OCI-LY3 (cell line): ENCODE measurements at regions not wholly inside any gene's neighbourhood (a gene's known extent, or its start where the extent isn't known, plus 50 kb on each side); places are given as distances from the start of the nearest gene placed in this dataset.

Source experiments
- H2AFZ ChIP-seq: fragments of 200-600, 300-600 bp; shearing (Covaris generic); 2 replicates; pipeline ENCODE4 v1.6.0; 2014; ENCODE audit warnings: antibody characterized with exemption, low read depth, low read length
- H3K27ac ChIP-seq: fragments of 200-600, 300-600 bp; sonication (generic); 2 replicates; pipeline ENCODE4 v1.5.1; 2014; ENCODE audit warnings: mild to moderate bottlenecking, low read length, moderate library complexity, mixed read lengths
- H3K27me3 ChIP-seq: fragments of 200-600, 300-600 bp; sonication (generic); 2 replicates; pipeline ENCODE4 v1.6.1; 2014; ENCODE audit warnings: low read depth, low read length, mixed read lengths
- H3K36me3 ChIP-seq: fragments of 200-600, 300-600 bp; sonication (generic); replicated peaks from 2 replicates; pipeline ENCODE3; 2014; ENCODE audit warnings: low read depth, low read length, mixed read lengths
- H3K4me1 ChIP-seq: fragments of 300-600, 200-600 bp; sonication (generic); 2 replicates; pipeline ENCODE4 v1.6.1; 2014; ENCODE audit warnings: low read length, mixed read lengths
- H3K4me2 ChIP-seq: fragments of 200-600, 300-600 bp; sonication (generic); 2 replicates; pipeline ENCODE4 v1.6.1; 2014; ENCODE audit warnings: low read length, mixed read lengths
- H3K4me3 ChIP-seq: fragments of 300-600, 200-600 bp; sonication (generic); 2 replicates; pipeline ENCODE4 v1.5.1; 2014; ENCODE audit warnings: antibody characterized with exemption, mild to moderate bottlenecking, low read length, moderate library complexity
- H3K79me2 ChIP-seq: fragments of 300-600, 200-600 bp; shearing (Covaris generic); 2 replicates; pipeline ENCODE4 v1.6.1; 2014; ENCODE audit warnings: mild to moderate bottlenecking, low read length, mixed read lengths
- H3K9ac ChIP-seq: fragments of 300-600, 200-600 bp; shearing (Covaris generic); 2 replicates; pipeline ENCODE4 v1.6.0; 2014; ENCODE audit warnings: mild to moderate bottlenecking, low read length, moderate library complexity
- H3K9me3 ChIP-seq: fragments of 200-600, 300-600 bp; shearing (Covaris generic); 2 replicates; pipeline ENCODE4 v1.6.1; 2014; ENCODE audit warnings: low read length, mixed read lengths; ENCODE audit not compliant: insufficient read depth
- H4K20me1 ChIP-seq: fragments of 200-600, 300-600 bp; sonication (generic); 2 replicates; pipeline ENCODE4 v1.6.1; 2016; ENCODE audit warnings: low read length, mixed read lengths; ENCODE audit not compliant: insufficient read depth
- CTCF ChIP-seq: fragments of 200-600, 300-600 bp; sonication (generic); IDR thresholded peaks from 2 replicates; pipeline ENCODE4 v1.5.1; 2014; ENCODE audit warnings: antibody characterized with exemption, low read length, low read depth
- EZH2phosphoT487 ChIP-seq: fragments of 200-600 bp; shearing (Covaris generic); IDR thresholded peaks from 2 replicates; pipeline ENCODE4 v1.6.1; 2018; ENCODE audit warnings: antibody characterized with exemption, mixed run types, low read depth

DNA sequence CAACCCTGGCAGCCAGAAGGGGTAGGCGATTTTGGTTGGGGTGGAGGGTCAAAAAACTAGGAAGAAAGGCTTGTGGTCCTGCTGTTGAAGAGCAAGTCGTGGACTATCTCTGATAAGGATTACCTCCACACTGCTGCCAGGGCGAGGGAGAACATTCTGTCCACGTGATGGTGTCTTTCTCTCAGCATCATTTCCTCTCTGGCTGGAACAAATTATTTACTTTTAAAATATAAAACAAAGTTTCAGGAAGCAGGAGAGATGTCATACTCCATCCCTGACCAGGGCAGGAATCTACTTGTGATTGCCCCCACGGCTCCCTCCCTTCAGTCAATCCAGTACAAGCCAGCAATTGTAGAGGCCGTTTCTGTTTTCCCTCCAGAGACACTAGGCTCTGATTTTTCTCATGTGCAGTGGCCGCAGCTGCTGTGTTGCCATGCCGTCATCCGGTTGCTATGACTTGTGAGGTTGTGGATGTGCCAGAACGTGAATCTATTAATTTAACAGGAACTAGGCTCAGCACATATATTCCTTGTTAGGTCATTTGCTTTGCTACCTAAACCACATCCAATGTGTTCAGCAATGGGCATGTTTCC, 61.5 kb upstream of the PTGR2 start:
- Histone ChIP-seq H3K36me3 (peaks cover 3% of the 10 kb centered on the region), H3K4me3 (no peak overlapping the region), H3K4me2 (no peak overlapping the region), H3K9me3 (no peaks in the 10 kb centered on the region), H2AFZ (no peak overlapping the region), H3K9ac (no peak overlapping the region), H3K27me3 (no peaks in the 10 kb centered on the region), H4K20me1 (peaks cover 7% of the 10 kb centered on the region), H3K27ac (no peak overlapping the region), H3K79me2 (peaks cover 28% of the 10 kb centered on the region), H3K4me1 (peaks cover 20% of the 10 kb centered on the region)
- no peak for TF ChIP-seq EZH2phosphoT487

DNA sequence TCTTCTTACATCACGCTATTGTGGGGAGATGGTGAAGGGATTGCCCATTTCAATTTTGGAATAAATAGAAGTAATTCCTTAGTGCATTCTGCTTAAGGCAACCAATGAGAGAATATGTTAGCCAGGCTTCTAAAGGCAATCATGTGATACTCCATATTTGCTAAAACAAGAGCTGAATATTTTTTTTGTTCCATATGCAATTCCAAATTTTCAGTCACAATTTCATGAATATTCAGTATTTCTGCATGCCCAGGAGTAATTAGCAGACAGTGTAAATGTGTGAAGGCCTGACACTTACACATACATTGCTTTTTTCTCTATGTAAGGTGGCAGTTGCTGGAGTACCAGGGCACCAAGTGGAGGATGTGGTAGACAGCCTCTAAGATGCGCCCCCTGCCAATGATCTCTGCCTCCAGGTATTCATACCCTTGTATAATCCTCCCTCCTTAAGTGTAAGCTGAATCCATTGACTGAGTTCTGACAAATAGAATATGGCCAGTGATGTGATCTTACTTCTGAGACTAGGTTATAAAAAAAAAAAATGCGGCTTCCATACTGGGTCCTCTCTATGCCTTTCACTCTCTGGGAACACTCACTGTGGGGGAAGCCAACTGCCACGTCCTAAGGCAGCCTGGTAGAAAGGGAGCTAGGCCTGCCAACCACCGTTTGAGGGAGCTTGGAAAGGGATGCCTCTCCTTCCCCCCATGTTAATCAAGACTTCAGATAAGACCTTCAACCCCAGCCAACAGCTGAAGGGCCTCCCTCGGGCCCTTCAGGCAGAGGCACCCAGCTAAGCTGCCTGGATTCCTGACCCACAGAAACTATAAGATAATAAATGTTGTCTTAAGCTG, 62.7 kb upstream of the PTGR2 start:
- H3K27me3 ChIP-seq: no peaks in the 10 kb centered on the region
- peaks cover 32% of the 10 kb centered on the region for H3K4me1 ChIP-seq
- no peak overlapping the region for H3K4me3 ChIP-seq
- TF ChIP-seq EZH2phosphoT487 (no peak), CTCF (no peak)
- H2AFZ ChIP-seq: no peak overlapping the region
- H3K9me3 ChIP-seq: no peaks in the 10 kb centered on the region
- H4K20me1 ChIP-seq: peaks cover 18% of the 10 kb centered on the region
- peaks cover 3% of the 10 kb centered on the region for H3K36me3 ChIP-seq
- H3K4me2 ChIP-seq: peak overlapping the region; percentile 90; the same call in 1 of the 2 replicates
- no peak overlapping the region for H3K27ac ChIP-seq
- peaks cover 39% of the 10 kb centered on the region for H3K79me2 ChIP-seq
- no peak overlapping the region for H3K9ac ChIP-seq

DNA sequence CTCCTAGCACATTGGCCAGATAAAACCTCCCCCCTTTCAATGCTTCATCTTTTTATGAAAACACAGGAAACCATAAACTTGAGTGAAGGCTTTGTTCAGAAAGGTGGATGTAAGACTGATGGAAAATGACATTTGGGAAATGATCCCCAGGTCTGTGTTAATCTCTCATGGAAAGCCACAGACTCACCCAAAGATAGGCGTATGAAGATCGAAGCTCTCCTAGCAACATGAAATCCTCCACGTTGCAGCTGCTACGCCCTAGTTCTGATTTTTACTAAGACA, 63.4 kb upstream of the PTGR2 start:
- peaks cover 25% of the 10 kb centered on the region for H4K20me1 ChIP-seq
- H3K9me3 ChIP-seq: no peaks in the 10 kb centered on the region
- H3K36me3 ChIP-seq: peaks cover 3% of the 10 kb centered on the region
- no peak overlapping the region for H2AFZ ChIP-seq
- H3K4me2 ChIP-seq: peak overlapping the region; percentile 90
- peaks cover 46% of the 10 kb centered on the region for H3K79me2 ChIP-seq
- H3K9ac ChIP-seq: peak overlapping the region; percentile 88
- peaks cover 36% of the 10 kb centered on the region for H3K4me1 ChIP-seq
- TF ChIP-seq EZH2phosphoT487 (no peak), CTCF (no peak)
- H3K27me3 ChIP-seq: no peaks in the 10 kb centered on the region
- H3K4me3 ChIP-seq: peak overlapping the region; percentile 89
- no peak overlapping the region for H3K27ac ChIP-seq

DNA sequence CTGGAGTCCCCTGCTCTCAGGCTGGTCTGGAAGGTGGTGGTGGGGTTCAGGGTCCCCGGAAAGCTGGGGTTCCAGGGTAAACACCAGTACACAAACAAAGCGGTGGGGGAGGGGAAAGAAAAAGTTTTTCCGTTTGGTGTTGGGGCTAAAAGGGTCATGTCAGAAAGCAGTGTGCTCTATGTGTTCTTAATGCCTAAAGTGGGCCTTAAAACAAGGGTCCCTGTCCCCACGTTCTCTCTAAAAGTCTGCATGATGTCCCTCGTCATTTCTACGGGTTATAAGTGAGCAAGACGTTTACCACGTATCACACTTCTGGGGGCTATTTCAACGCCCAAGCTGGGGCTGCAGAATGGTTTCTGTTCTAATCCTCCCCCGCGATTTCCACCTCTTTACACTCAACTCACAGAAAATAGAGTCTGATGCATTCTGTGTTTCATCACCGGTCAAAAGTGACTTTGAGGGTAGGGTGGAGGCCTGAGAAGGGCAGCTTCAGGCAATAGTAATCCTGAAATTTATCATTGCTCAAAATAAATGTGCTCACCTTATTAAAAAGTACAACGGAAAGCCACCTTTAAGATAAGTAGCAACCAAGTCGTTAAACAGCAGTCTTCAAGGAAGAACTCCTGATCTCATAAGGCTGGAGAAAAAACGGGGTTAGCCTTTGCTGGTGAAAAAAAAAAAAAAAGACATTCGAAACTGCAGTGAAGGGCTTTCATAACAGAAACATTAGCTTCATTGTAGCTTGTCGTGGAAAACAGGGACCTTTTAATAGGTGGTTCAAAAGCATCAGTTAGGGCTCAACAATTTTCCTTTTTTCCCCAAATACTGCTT, 63.9 kb upstream of the PTGR2 start:
- H3K4me3 ChIP-seq: peak overlapping the region; percentile 89
- H4K20me1 ChIP-seq: peaks cover 30% of the 10 kb centered on the region
- H3K27me3 ChIP-seq: no peaks in the 10 kb centered on the region
- peak overlapping the region; percentile 88 for H3K9ac ChIP-seq
- H2AFZ ChIP-seq: peak overlapping the region; percentile 69
- TF ChIP-seq EZH2phosphoT487: no peak
- TF ChIP-seq CTCF: no peak
- H3K4me2 ChIP-seq: peak overlapping the region; percentile 90
- H3K27ac ChIP-seq: peak overlapping the region; percentile 60
- no peaks in the 10 kb centered on the region for H3K9me3 ChIP-seq
- H3K36me3 ChIP-seq: peaks cover 3% of the 10 kb centered on the region
- peaks cover 39% of the 10 kb centered on the region for H3K4me1 ChIP-seq
- H3K79me2 ChIP-seq: peaks cover 52% of the 10 kb centered on the region
